IMR-90 (cell line): ENCODE measurements at regions not wholly inside any gene's neighbourhood (a gene's known extent, or its start where the extent isn't known, plus 50 kb on each side); places are given as distances from the start of the nearest gene placed in this dataset.

Source experiments
- ATAC-seq: fragments of 200-7000 bp; cut with Tn5 transposase; 2 replicates; pipeline ENCODE4 v1.9.1; 2020; ENCODE audit warnings: low read depth, mild to moderate bottlenecking, moderate library complexity
- BruUV-seq: library from RNA; stranded (reverse); fragments of 400-500 nt; replicated peaks from 2 replicates; lab custom pipeline; 2021; lab: Mats Ljungman, UMichigan
- CTCF ChIA-PET: fragments of 300-600 bp; formaldehyde crosslinking; extraction: SDS; loops from one replicate; lab custom pipeline; 2021; ENCODE audit warnings: antibody characterized with exemption; lab: Yijun Ruan, JAX
- POLR2A ChIA-PET: fragments of 300-600 bp; sonication (Branson Sonifier 250); formaldehyde crosslinking; loops from one replicate; lab custom pipeline; 2022; ENCODE audit warnings: antibody characterized with exemption; ENCODE audit not compliant: unreplicated experiment; lab: Charles Lee
- DNase-seq: peaks from one replicate; pipeline ENCODE4 v3.0.0; 2013
- H2AFZ ChIP-seq: replicated peaks from 2 replicates; pipeline ENCODE3; 2013; ENCODE audit warnings: low read length, mild to moderate bottlenecking; ENCODE audit not compliant: poor library complexity
- H2AK5ac ChIP-seq: 2 replicates; pipeline ENCODE4 v1.6.1; 2013; ENCODE audit warnings: low read depth, low read length, inconsistent platforms
- H2AK9ac ChIP-seq: replicated peaks from 2 replicates; pipeline ENCODE3; 2013; ENCODE audit warnings: mild to moderate bottlenecking, low read depth, low read length, moderate library complexity; ENCODE audit not compliant: poor library complexity
- H2BK120ac ChIP-seq: 2 replicates; pipeline ENCODE4 v1.6.1; 2013; ENCODE audit warnings: low read depth, low read length, inconsistent platforms
- H2BK15ac ChIP-seq: 3 replicates; pipeline ENCODE4 v1.6.1; 2013; ENCODE audit warnings: low read depth, low read length, inconsistent platforms
- H2BK20ac ChIP-seq: 2 replicates; pipeline ENCODE4 v1.6.1; 2013; ENCODE audit warnings: low read depth, mild to moderate bottlenecking, inconsistent platforms, low read length, moderate library complexity
- H2BK5ac ChIP-seq: 2 replicates; pipeline ENCODE4 v1.6.1; 2013; ENCODE audit warnings: mild to moderate bottlenecking, low read depth, low read length, inconsistent platforms; ENCODE audit not compliant: poor library complexity, severe bottlenecking
- H3K14ac ChIP-seq: replicated peaks from 2 replicates; pipeline ENCODE4 v1.6.1; 2013; ENCODE audit warnings: low read depth, low read length, inconsistent platforms
- H3K18ac ChIP-seq: 2 replicates; pipeline ENCODE4 v1.6.1; 2013; ENCODE audit warnings: low read depth, low read length, control low read depth
- H3K23ac ChIP-seq: 2 replicates; pipeline ENCODE4 v1.6.1; 2013; ENCODE audit warnings: low read depth, low read length, inconsistent platforms
- H3K27ac ChIP-seq: 2 replicates; pipeline ENCODE4 v1.5.1; 2013; ENCODE audit warnings: mild to moderate bottlenecking, control low read depth, low read length; ENCODE audit not compliant: insufficient read depth
- H3K27me3 ChIP-seq: 2 replicates; pipeline ENCODE4 v1.6.1; 2013; ENCODE audit warnings: low read length; ENCODE audit not compliant: control insufficient read depth, insufficient read depth
- H3K36me3 ChIP-seq: 2 replicates; pipeline ENCODE4 v1.6.1; 2013; ENCODE audit warnings: low read length, mixed read lengths; ENCODE audit not compliant: control insufficient read depth, insufficient read depth
- H3K4ac ChIP-seq: 2 replicates; pipeline ENCODE4 v1.6.1; 2013; ENCODE audit warnings: low read depth, low read length, inconsistent platforms
- H3K4me1 ChIP-seq: 2 replicates; pipeline ENCODE4 v1.6.1; 2013; ENCODE audit warnings: low read length, mixed read lengths; ENCODE audit not compliant: control insufficient read depth, insufficient read depth
- H3K4me2 ChIP-seq: 2 replicates; pipeline ENCODE4 v1.6.1; 2013; ENCODE audit warnings: low read depth, mild to moderate bottlenecking, control low read depth, low read length, moderate library complexity
- H3K4me3 ChIP-seq: 2 replicates; pipeline ENCODE4 v1.5.1; 2013; ENCODE audit warnings: low read depth, mild to moderate bottlenecking, control low read depth, low read length, moderate library complexity; ENCODE audit not compliant: insufficient read depth
- H3K56ac ChIP-seq: 2 replicates; pipeline ENCODE4 v1.6.1; 2013; ENCODE audit warnings: low read length, inconsistent platforms; ENCODE audit not compliant: insufficient read depth; ENCODE audit errors: extremely low read depth
- H3K79me1 ChIP-seq, 2 experiments: 2 replicates each; pipeline ENCODE4 v1.6.1; 2013; ENCODE audit warnings: low read length in 2 of 2, inconsistent platforms in 1 of 2, low read depth in 1 of 2
- H3K9ac ChIP-seq: 2 replicates; pipeline ENCODE4 v1.6.1; 2013; ENCODE audit warnings: low read depth, low read length, control low read depth
- H3K9me1 ChIP-seq: 2 replicates; pipeline ENCODE4 v1.6.1; 2013; ENCODE audit warnings: low read length, inconsistent platforms; ENCODE audit not compliant: insufficient read depth
- H3K9me3 ChIP-seq: 2 replicates; pipeline ENCODE4 v1.6.1; 2013; ENCODE audit warnings: low read length; ENCODE audit not compliant: control insufficient read depth, insufficient read depth
- H4K20me1 ChIP-seq: 2 replicates; pipeline ENCODE4 v1.6.1; 2013; ENCODE audit warnings: low read length, inconsistent platforms; ENCODE audit not compliant: insufficient read depth
- H4K5ac ChIP-seq: 2 replicates; pipeline ENCODE4 v1.6.1; 2013; ENCODE audit warnings: mild to moderate bottlenecking, low read depth, low read length, control low read depth
- H4K8ac ChIP-seq, 2 experiments: 2 replicates each; pipeline ENCODE4 v1.6.1; 2013; ENCODE audit warnings: low read depth in 2 of 2, low read length in 2 of 2, control low read depth in 1 of 2, inconsistent platforms in 1 of 2
- H4K91ac ChIP-seq: 2 replicates; pipeline ENCODE4 v1.6.1; 2013; ENCODE audit warnings: low read depth, low read length, inconsistent platforms; ENCODE audit not compliant: insufficient read depth
- BHLHE40 ChIP-seq: fragments of 150-350 bp; IDR thresholded peaks from 2 replicates; pipeline ENCODE4 v1.6.1; 2016; ENCODE audit warnings: mild to moderate bottlenecking, low read depth, low read length
- CHD1 ChIP-seq: IDR thresholded peaks from 2 replicates; pipeline ENCODE4 v1.6.1; 2012; ENCODE audit warnings: low read depth, low read length, improper control_type of control experiment
- FOS ChIP-seq: fragments of 150-350 bp; IDR thresholded peaks from 2 replicates; pipeline ENCODE4 v1.6.1; 2016; ENCODE audit warnings: low read depth, low read length
- MAFK ChIP-seq: IDR thresholded peaks from 2 replicates; pipeline ENCODE4 v1.6.1; 2012; ENCODE audit warnings: low read depth, low read length, improper control_type of control experiment
- POLR2A ChIP-seq: IDR thresholded peaks from 2 replicates; pipeline ENCODE4 v1.6.1; 2012; ENCODE audit warnings: mild to moderate bottlenecking, low read depth, low read length
- RAD21 ChIP-seq: IDR thresholded peaks from 2 replicates; pipeline ENCODE4 v1.6.1; 2012; ENCODE audit warnings: low read length, improper control_type of control experiment
- RFX5 ChIP-seq: IDR thresholded peaks from 2 replicates; pipeline ENCODE4 v1.8.0; 2012; ENCODE audit warnings: low read depth, mild to moderate bottlenecking, low read length, moderate library complexity
- USF2 ChIP-seq: fragments of 150-350 bp; IDR thresholded peaks from 2 replicates; pipeline ENCODE4 v1.6.1; 2017; ENCODE audit warnings: mild to moderate bottlenecking, antibody characterized with exemption, low read length, low read depth
- WGBS, 2 experiments: methylation state at CpG; one replicate each; pipeline versions ENCODE4 v1.1.5 to v1.1.7; 2013; ENCODE audit warnings: missing lambda C conversion rate in 2 of 2; ENCODE audit not compliant: insufficient read length in 1 of 2; ENCODE audit errors: extremely low coverage in 2 of 2; 5-methylcytosine and 5-hydroxymethylcytosine counted together
- dilution Hi-C: fragments of 300-500 bp; cut with HindIII; formaldehyde crosslinking; loops from one replicate; pipeline ENCODE4 v1.14.3; 2018; ENCODE audit warnings: low sequenced_read_pairs; ENCODE audit not compliant: unreplicated experiment
- in situ Hi-C: fragments of 300-500 bp; cut with MboI; formaldehyde crosslinking; loops from 3 replicates; pipeline ENCODE4 v1.14.3; 2019; ENCODE audit warnings: low sequenced_read_pairs, inconsistent platforms, mixed read lengths
- intact Hi-C: fragments of 100-400 bp; cut with micrococcal nuclease; formaldehyde crosslinking; loops from 2 replicates; pipeline ENCODE4 v1.10.0; 2022

- Histone ChIP-seq H3K27ac (no peak overlapping the region), H2AFZ (no peak overlapping the region), H4K8ac (no peak overlapping the region), H2BK20ac (no peak overlapping the region), H3K4me3 (no peak overlapping the region), H3K14ac (no peak overlapping the region), H3K18ac (no peak overlapping the region), H4K20me1 (no peaks in the 10 kb centered on the region), H3K9me3 (no peaks in the 10 kb centered on the region), H3K4me1 (no peaks in the 10 kb centered on the region), H3K23ac (no peak overlapping the region), H4K91ac (no peak overlapping the region), H2BK5ac (no peak overlapping the region), H3K27me3 (peaks cover 20% of the 10 kb centered on the region), H3K79me1 (no peaks in the 10 kb centered on the region), H3K4me2 (no peak overlapping the region), H3K9me1 (no peaks in the 10 kb centered on the region), H3K36me3 (no peaks in the 10 kb centered on the region), H2BK120ac (no peak overlapping the region), H2AK5ac (no peak overlapping the region), H2AK9ac (no peak overlapping the region), H4K5ac (no peak overlapping the region), H2BK15ac (no peak overlapping the region), H3K56ac (no peak overlapping the region), H3K9ac (no peak overlapping the region), H3K4ac (no peak overlapping the region)
- TF ChIP-seq BHLHE40 (no peak), RFX5 (no peak), RAD21 (no peak), POLR2A (no peak), USF2 (no peak), FOS (no peak), MAFK (no peak), CHD1 (no peak)
- peak; percentile 1 for DNase-seq
- ATAC-seq: peak; percentile 42
- POLR2A ChIA-PET: no interaction called here
- dilution Hi-C loops: no loop called here
- 33% methylated on average over 1 of the region's 5 CpGs; no CpG with 5 or more reads in 1 of the 2 experiments for WGBS, 2 experiments
- in situ Hi-C loops: no loop called here
- intact Hi-C loops: no loop called here
- CTCF ChIA-PET: no interaction called here
- BruUV-seq: no TSS peak
Measured at GRCh38 chrX:69361311-69361845, 142.7 kb upstream of the NALF2 start.
